ENCODE measurements at regions not wholly inside any gene's neighbourhood (a gene's known extent, or its start where the extent isn't known, plus 50 kb on each side); places are given as distances from the start of the nearest gene placed in this dataset.

DNA sequence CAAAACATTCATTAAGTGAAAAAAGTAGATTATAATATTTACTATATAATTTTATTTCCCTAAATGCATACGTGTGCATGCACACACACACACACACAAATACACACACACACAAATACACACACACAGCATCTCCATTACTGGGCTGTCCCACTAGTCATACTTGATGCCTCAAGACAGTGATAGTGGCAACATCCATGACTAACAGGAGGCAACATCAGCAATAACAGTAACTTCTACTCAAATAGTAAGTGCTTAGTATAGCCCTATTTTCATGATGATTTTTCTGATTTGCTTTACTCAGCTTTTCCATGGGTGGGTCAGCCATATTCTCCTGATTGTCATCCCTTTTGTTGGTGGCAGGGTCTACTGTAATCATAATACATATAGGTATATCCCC lies 325.9 kb upstream of the TEX13C start:
- DNase-seq = no peak
- Histone ChIP-seq H3K4me2 (ENCODE audit: insufficient read depth, insufficient read length, low read length) (no peak overlapping the region), H2AK5ac (ENCODE audit: insufficient read length, low read length) (no peak overlapping the region), H3K79me1 (ENCODE audit: insufficient read depth, low read depth, low read length, poor library complexity, severe bottlenecking) (no peaks in the 10 kb centered on the region), H4K91ac (ENCODE audit: insufficient read length, low read depth, low read length) (no peak overlapping the region), H2BK120ac (ENCODE audit: low read depth, low read length, poor library complexity, severe bottlenecking) (no peak overlapping the region), H3K4me1 (ENCODE audit: insufficient read depth, low read length) (no peaks in the 10 kb centered on the region), H4K5ac (ENCODE audit: insufficient read length, low read depth, low read length) (no peak overlapping the region), H3K56ac (ENCODE audit: insufficient read length, low read depth, low read length) (no peak overlapping the region), H3K27me3 (ENCODE audit: insufficient read depth, low read length) (no peaks in the 10 kb centered on the region; the same call in 1 of the 2 replicates), H2BK5ac (ENCODE audit: insufficient read length, low read length) (no peak overlapping the region), H2AFZ (ENCODE audit: low read length) (no peak overlapping the region), H3K9me3 (ENCODE audit: control insufficient read depth, low read depth, low read length) (no peaks in the 10 kb centered on the region), H3K23ac (ENCODE audit: insufficient read length, low read depth, low read length) (no peak overlapping the region), H3K23me2 (ENCODE audit: insufficient read length, low read depth, low read length, poor library complexity, severe bottlenecking) (no peaks in the 10 kb centered on the region), H3K79me2 (ENCODE audit: insufficient read depth, low read length) (no peaks in the 10 kb centered on the region), H2BK20ac (ENCODE audit: low read depth, low read length, poor library complexity, severe bottlenecking) (no peak overlapping the region), H3T11ph (ENCODE audit: low read length) (no peak overlapping the region), H3K9ac (ENCODE audit: extremely low read depth, insufficient read length, low read length) (no peak overlapping the region), H3K4ac (ENCODE audit: low read depth, low read length) (no peak overlapping the region), H3K14ac (ENCODE audit: insufficient read depth, low read length) (no peak overlapping the region), H3K27ac (ENCODE audit: insufficient read length, low read depth, low read length) (no peak overlapping the region), H2BK15ac (ENCODE audit: low read depth, low read length) (no peak overlapping the region), H3K18ac (ENCODE audit: insufficient read length, low read depth, low read length) (no peak overlapping the region), H4K8ac (replicated peaks; ENCODE audit: insufficient read length, low read depth, low read length) (no peak overlapping the region), H4K20me1 (ENCODE audit: control insufficient read depth, insufficient read depth, insufficient read length) (no peaks in the 10 kb centered on the region), H2BK12ac (ENCODE audit: insufficient read length, low read depth, low read length) (no peak overlapping the region)
- H3K27me3 Mint-ChIP-seq (ENCODE audit: low read depth) = no peaks in the 10 kb centered on the region
- no peaks in the 10 kb centered on the region for H3K36me3 Mint-ChIP-seq (ENCODE audit: insufficient read depth in 1 of 3, low read depth in 3 of 3)
- H3K27ac Mint-ChIP-seq = no peak overlapping the region
- H3K4me3 Mint-ChIP-seq = no peak overlapping the region
- no peak for TF ChIP-seq CTCF (conservative IDR thresholded peaks at IDR 0.05)
- WGBS (ENCODE audit: extremely low coverage, insufficient read length, low lambda C conversion rate) = no CpG with 5 or more reads among the region's 1 CpG
- H3K4me1 Mint-ChIP-seq = no peaks in the 10 kb centered on the region
- no peaks in the 10 kb centered on the region; a peak in 3 of 5 replicates for H3K9me3 Mint-ChIP-seq
